Activated CD4-positive, alpha-beta T cell treated with anti-CD3 and anti-CD28 coated beads for 1 hour (primary cell): ENCODE measurements at regions not wholly inside any gene's neighbourhood (a gene's known extent, or its start where the extent isn't known, plus 50 kb on each side); places are given as distances from the start of the nearest gene placed in this dataset.

Source experiments
- DNase-seq: peaks from one replicate; pipeline ENCODE4 v3.0.0-alpha.2; 2020

GRCh38 chr2:88281302-88282217 is 111.4 kb downstream of the THNSL2 start:
- DNase-seq: no peak

GRCh38 chr2:88269836-88270235 is 99.7 kb downstream of the THNSL2 start:
- DNase-seq: no peak

DNA sequence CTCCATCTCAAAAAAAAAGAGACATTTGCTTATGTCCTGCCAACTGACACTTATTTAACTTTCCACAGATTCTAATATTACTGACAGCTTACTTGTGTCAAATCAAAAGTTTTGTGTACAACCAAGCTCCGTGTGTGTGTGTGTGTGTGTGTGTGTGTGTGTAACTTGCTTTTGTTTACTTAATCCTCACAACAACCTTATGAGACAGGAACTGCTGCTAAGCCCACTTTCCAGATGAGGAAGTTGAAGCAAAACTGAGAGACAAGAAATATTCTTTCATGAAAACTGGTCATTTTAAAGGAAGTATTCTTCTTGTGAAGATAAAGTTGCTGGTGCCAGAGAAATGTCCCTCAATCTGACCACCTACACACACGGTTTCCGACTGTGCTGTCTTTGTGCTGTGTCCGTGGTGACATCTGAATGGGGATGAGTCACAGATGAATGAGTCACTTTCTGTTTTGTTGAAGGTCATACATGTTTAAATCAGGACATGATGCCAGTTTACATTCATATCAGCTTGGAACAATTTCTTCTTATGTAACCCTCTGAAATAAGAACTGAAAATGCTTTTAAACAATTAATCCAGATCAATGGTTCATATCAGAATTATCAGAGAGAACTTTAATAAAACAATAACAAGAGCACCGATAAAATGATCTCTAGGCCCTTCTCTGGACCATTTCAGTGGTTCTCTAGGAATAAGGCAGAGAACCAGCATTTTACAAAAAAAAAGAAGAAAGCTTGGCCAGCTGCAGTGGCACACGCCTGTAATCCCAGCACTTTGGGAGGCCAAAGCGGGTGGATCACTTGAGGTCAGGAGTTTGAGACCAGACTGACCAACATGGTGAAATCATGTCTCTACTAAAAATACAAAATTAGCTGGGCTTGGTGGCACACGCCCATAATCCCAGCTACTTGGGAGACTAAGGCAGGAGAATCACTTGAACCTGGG is 95.5 kb downstream of the THNSL2 start:
- DNase-seq: no peak

GRCh38 chr2:88263861-88264260 is 93.7 kb downstream of the THNSL2 start:
- DNase-seq: no peak

DNA sequence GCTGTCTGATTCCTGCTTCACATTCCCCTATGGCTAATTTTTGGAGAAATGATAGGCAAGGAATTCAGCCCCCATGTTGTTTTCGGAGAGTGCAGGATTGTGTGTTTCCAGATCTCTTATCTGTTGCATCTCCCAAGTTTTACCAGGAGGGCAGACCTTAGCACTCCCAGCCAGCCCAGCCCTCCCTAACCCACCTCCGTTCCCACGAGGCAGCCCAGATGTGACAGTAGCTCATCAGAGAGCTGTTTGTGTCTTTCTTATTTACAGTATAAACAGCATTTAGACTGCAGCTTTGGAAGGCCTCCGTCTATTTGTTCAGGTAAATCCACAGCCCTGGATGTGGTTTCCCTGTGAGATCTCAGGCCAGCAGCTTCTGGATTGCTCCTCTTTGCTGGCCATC is 91.6 kb downstream of the THNSL2 start:
- no peak for DNase-seq

GRCh38 chr2:88258208-88258607 is 88.1 kb downstream of the THNSL2 start:
- no peak for DNase-seq

DNA sequence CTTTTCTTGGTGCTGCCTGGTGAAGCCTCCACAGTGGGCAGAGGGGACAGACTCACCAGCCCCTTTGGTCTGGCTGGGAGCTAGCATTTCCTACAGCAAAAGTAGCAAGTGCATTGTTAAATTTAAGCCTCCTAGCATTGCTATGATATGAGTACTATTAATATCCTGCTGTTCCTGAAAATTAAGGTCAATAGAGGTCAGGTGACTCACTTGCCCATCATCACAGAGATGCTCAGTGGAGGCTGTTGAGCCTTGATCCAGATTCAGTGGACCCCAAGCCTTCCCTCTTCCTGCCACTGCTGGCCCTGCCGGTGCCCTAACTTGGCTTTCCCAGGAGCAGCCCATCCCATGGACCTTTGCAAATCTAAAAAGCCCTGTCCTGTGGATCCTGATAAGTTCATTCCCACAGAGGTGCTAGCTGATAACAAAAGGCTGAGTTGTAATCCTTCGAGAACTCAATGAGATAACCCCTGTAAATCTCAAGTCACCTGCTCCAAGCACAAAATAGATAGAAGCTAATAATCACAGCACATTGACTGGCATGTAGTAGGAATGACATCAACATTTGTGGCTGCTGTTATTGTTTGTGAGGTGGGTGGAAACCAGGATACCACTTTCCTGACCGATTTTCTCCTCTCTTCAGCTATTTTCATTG is 84.4 kb downstream of the THNSL2 start:
- DNase-seq: no peak

DNA sequence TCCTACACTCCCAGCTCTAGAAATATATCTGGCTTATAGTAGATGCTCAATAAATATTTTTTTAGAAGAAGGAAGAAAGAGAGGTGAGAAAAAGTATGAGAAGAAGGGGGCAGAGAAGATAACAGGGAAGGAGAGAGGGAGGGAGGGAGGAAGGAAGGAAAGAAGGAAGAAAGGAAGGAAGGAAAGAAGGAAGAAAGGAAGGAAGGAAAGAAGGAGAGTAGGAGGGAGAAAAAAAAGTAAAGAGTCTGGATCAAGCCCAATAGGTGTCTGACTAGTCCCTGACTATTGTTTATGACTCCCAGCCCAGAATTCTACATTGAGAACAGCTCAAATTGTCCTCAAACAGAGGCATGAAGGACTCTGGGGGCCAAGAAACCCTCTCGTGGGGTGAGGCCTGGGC is 83.9 kb downstream of the THNSL2 start:
- DNase-seq: no peak

DNA sequence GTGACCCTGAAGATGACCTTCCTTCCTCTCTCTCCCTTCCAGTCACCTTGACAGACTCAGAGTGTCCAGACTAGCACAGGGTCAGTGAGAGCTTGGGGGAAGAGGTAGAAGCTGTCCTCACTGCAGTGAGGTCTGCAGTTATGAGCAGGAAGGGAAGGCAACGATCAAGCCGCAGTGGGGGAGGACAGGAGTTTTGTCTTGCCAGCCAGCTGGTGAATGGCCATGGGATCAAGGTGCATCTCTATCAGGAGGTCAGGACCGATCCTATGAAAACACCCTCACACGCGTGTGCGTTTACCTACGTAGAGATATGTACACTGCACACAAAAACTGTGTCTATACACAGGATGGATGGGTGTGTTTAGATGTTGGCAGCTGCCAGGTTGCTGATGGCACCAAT is 83.2 kb downstream of the THNSL2 start:
- no peak for DNase-seq

DNA sequence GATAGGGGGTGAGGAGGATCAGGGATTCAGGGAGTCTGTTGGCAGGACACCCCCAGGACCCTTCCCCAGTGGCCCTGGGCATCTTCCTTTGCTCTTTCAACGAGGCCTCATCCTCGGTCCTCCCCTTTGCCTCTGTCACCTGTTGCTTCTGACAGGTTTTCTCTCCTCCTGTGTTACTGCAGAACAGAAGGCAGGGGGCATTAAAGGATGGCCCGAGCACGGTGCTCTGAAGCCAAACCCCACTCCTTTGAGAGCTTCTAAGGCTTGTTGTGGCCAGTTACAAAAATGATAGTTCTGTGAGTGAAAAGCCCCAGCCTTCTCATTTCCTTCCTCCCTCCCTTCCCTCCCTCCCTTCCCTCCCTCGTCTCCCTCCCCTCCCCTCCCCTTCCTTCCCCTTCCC is 82.5 kb downstream of the THNSL2 start:
- no peak for DNase-seq

GRCh38 chr2:88252111-88252510 is 82.0 kb downstream of the THNSL2 start:
- no peak for DNase-seq

GRCh38 chr2:88250404-88250803 is 80.3 kb downstream of the THNSL2 start:
- DNase-seq: no peak

- no peak for DNase-seq
Measured at GRCh38 chr2:88248280-88248828, 78.2 kb downstream of the THNSL2 start.

DNA sequence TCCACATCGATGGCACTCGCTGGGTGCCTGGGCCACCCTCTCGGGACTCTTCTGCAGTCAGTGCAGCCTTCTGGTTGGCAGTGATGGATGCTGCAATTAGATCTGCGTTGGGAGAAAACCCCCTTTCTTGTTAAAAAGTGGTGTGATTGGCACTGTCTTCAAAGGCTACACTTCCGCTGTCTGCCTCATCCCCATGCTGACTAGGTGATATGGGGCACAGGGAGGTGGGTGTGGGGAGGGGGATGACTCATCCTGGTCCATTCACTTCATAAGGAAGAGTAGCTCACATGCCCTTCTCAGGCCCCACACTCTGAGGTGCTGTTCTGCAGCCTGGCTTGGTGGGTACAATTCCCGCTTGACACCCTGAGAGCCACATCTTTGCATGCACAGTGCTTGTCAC is 77.4 kb downstream of the THNSL2 start:
- DNase-seq: no peak

DNA sequence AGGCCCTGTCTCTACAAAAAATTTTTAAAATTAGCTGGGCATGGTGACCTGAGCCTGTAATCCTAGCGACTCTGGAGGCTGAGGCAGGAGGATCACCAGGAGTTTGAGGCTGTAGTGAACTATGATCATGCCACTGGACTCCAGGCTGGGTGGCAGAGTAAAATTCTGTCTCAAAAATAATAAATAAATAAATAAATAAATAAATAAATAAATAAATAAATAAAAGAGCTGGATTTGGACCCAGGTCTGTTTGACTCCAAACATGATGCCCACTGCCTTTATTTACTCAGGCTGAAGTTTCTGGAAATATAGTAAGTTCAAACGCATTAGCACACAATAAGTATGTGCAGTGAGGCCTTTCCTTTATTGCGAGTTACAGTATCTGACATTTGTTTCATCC is 75.0 kb downstream of the THNSL2 start:
- no peak for DNase-seq

- DNase-seq: no peak
Measured at GRCh38 chr2:88239781-88240180, 69.6 kb downstream of the THNSL2 start.

DNA sequence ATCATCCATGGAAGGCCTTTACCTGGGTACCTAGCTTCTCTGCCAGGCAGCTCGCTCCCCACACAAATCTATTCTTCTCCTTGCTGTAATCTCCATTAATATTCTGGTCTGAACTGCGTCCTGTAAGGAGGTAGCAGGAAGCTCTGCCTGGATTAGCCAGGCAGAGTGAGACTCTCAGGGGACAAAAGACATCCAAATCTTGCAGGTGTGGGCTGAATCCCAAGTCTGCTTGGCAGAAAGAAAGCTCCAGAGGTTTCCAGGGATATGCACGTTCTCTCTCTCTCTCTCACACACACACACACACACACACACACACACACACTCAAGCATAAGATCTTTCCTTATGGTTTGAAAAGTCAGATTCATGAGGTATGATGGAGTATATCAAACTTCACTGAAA is 66.5 kb downstream of the THNSL2 start:
- DNase-seq: no peak
